GM23248 (cell line): ENCODE measurements at regions not wholly inside any gene's neighbourhood (a gene's known extent, or its start where the extent isn't known, plus 50 kb on each side); places are given as distances from the start of the nearest gene placed in this dataset.

Experiments
- DNase-seq: peaks from one replicate; pipeline ENCODE4 v3.0.0-alpha.2; 2015
- H2AFZ ChIP-seq: fragments of 200-600 bp; sonication (generic); 2 replicates; pipeline ENCODE4 v1.6.1; 2016; ENCODE audit warnings: antibody characterized with exemption
- H3F3A ChIP-seq: fragments of 200-600 bp; sonication (generic); 2 replicates; pipeline ENCODE4 v1.6.1; 2016; ENCODE audit warnings: mild to moderate bottlenecking, antibody characterized with exemption, mixed run types; ENCODE audit not compliant: insufficient read depth
- H3K27ac ChIP-seq: fragments of 200-600 bp; sonication (generic); 2 replicates; pipeline ENCODE4 v1.5.1; 2016; ENCODE audit warnings: mild to moderate bottlenecking
- H3K27me3 ChIP-seq: fragments of 200-600 bp; sonication (generic); replicated peaks from 2 replicates; pipeline ENCODE4 v1.6.1; 2016; ENCODE audit warnings: mild to moderate bottlenecking; ENCODE audit not compliant: insufficient read depth
- H3K36me3 ChIP-seq: fragments of 200-600 bp; sonication (generic); 2 replicates; pipeline ENCODE4 v1.6.1; 2016; ENCODE audit warnings: low read depth, mild to moderate bottlenecking
- H3K4me1 ChIP-seq: fragments of 200-600 bp; sonication (generic); 2 replicates; pipeline ENCODE4 v1.6.1; 2016; ENCODE audit warnings: mild to moderate bottlenecking; ENCODE audit not compliant: insufficient read depth
- H3K4me2 ChIP-seq: fragments of 200-600 bp; sonication (generic); one replicate; pipeline ENCODE4 v1.6.1; 2016; ENCODE audit warnings: mild to moderate bottlenecking; ENCODE audit not compliant: unreplicated experiment
- H3K4me3 ChIP-seq: fragments of 200-600 bp; sonication (generic); 2 replicates; pipeline ENCODE4 v1.5.1; 2016; ENCODE audit warnings: mild to moderate bottlenecking
- H3K79me2 ChIP-seq: fragments of 200-600 bp; sonication (generic); 2 replicates; pipeline ENCODE4 v1.6.1; 2016; ENCODE audit warnings: mild to moderate bottlenecking; ENCODE audit not compliant: insufficient read depth
- H3K9ac ChIP-seq: fragments of 200-600 bp; sonication (generic); 2 replicates; pipeline ENCODE4 v1.6.1; 2016; ENCODE audit warnings: mild to moderate bottlenecking
- H3K9me2 ChIP-seq: fragments of 200-600 bp; sonication (generic); 2 replicates; pipeline ENCODE4 v1.6.1; 2016; ENCODE audit warnings: mixed run types, mild to moderate bottlenecking, moderate library complexity; ENCODE audit not compliant: insufficient read depth
- H3K9me3 ChIP-seq: fragments of 200-600 bp; sonication (generic); one replicate; pipeline ENCODE4 v1.6.1; 2017; ENCODE audit warnings: low read depth
- H4K20me1 ChIP-seq: fragments of 200-600 bp; sonication (generic); 2 replicates; pipeline ENCODE4 v1.6.0; 2016; ENCODE audit not compliant: insufficient read depth
- EZH2 ChIP-seq: fragments of 200-600 bp; sonication (generic); IDR thresholded peaks from 2 replicates; pipeline ENCODE4 v1.6.1; 2018; ENCODE audit warnings: antibody characterized with exemption, mild to moderate bottlenecking; ENCODE audit not compliant: insufficient read depth, poor library complexity, severe bottlenecking
- EZH2phosphoT487 ChIP-seq: fragments of 200-600 bp; sonication (generic); IDR thresholded peaks from 2 replicates; pipeline ENCODE4 v1.6.1; 2018; ENCODE audit warnings: antibody characterized with exemption, moderate library complexity, mild to moderate bottlenecking, low read depth; ENCODE audit not compliant: insufficient read depth
- WGBS, 2 experiments: methylation state at CpG; one replicate each; pipeline ENCODE4 v1.1.6; 2015 to 2017; ENCODE audit warnings: low lambda C conversion rate in 2 of 2, low coverage in 1 of 2; ENCODE audit errors: missing lambda C conversion rate in 2 of 2; 5-methylcytosine and 5-hydroxymethylcytosine counted together
- in situ Hi-C: fragments of 300-500 bp; cut with MboI; formaldehyde crosslinking; loops from 2 replicates; pipeline ENCODE4 v1.15.0; 2020

GRCh38 chr4:24044610-24045589, 155.1 kb upstream of the PPARGC1A start:
- Histone ChIP-seq H3K4me2 (no peak overlapping the region), H4K20me1 (no peaks in the 10 kb centered on the region), H3K9ac (no peak overlapping the region), H3K9me3 (no peaks in the 10 kb centered on the region), H3K27me3 (no peaks in the 10 kb centered on the region), H3K4me1 (peaks cover 19% of the 10 kb centered on the region), H3K79me2 (no peaks in the 10 kb centered on the region), H2AFZ (no peak overlapping the region), H3K9me2 (no peaks in the 10 kb centered on the region), H3K4me3 (no peak overlapping the region), H3K36me3 (no peaks in the 10 kb centered on the region), H3K27ac (no peak overlapping the region), H3F3A (peaks cover 13% of the 10 kb centered on the region; the same call in 1 of the 2 replicates)
- TF ChIP-seq EZH2phosphoT487 = no peak
- TF ChIP-seq EZH2 = no peak
- in situ Hi-C loops = no loop called here
- no peak for DNase-seq
- 87 to 95% methylated on average over 5 of the region's 5 CpGs for WGBS, 2 experiments

GRCh38 chr4:24042094-24042493, 152.2 kb upstream of the PPARGC1A start:
- peak; percentile 79 for DNase-seq
- no peaks in the 10 kb centered on the region for H3K79me2 ChIP-seq
- no peaks in the 10 kb centered on the region for H4K20me1 ChIP-seq
- H3K4me2 ChIP-seq = peak overlapping the region; percentile 21
- TF ChIP-seq EZH2phosphoT487 (no peak), EZH2 (no peak)
- 0 out of 2 replicates have a peak overlapping the region, but pooled peaks have one; percentile 10 for H3K27ac ChIP-seq
- no peaks in the 10 kb centered on the region for H3K27me3 ChIP-seq
- no peak overlapping the region for H3K9ac ChIP-seq
- H3K4me1 ChIP-seq = peaks cover 19% of the 10 kb centered on the region
- H3K9me2 ChIP-seq = no peaks in the 10 kb centered on the region
- no peak overlapping the region for H2AFZ ChIP-seq
- H3K4me3 ChIP-seq = no peak overlapping the region
- 5 to 10% methylated on average over 1 of the region's 1 CpG for WGBS, 2 experiments
- peaks cover 13% of the 10 kb centered on the region; the same call in 1 of the 2 replicates for H3F3A ChIP-seq
- H3K36me3 ChIP-seq = no peaks in the 10 kb centered on the region
- in situ Hi-C loops = no loop called here
- H3K9me3 ChIP-seq = no peaks in the 10 kb centered on the region

- no peaks in the 10 kb centered on the region for H3K9me2 ChIP-seq
- H3F3A ChIP-seq = peaks cover 13% of the 10 kb centered on the region; the same call in 1 of the 2 replicates
- no peak overlapping the region for H3K9ac ChIP-seq
- no peak for DNase-seq
- H4K20me1 ChIP-seq = no peaks in the 10 kb centered on the region
- H3K4me2 ChIP-seq = no peak overlapping the region
- in situ Hi-C loops = no loop called here
- H3K27ac ChIP-seq = no peak overlapping the region
- no peaks in the 10 kb centered on the region for H3K9me3 ChIP-seq
- 36 to 51% methylated on average over 3 of the region's 3 CpGs for WGBS, 2 experiments
- H3K36me3 ChIP-seq = no peaks in the 10 kb centered on the region
- H3K4me1 ChIP-seq = peaks cover 19% of the 10 kb centered on the region
- H3K79me2 ChIP-seq = no peaks in the 10 kb centered on the region
- TF ChIP-seq EZH2 = no peak
- no peak for TF ChIP-seq EZH2phosphoT487
- H3K27me3 ChIP-seq = no peaks in the 10 kb centered on the region
- H3K4me3 ChIP-seq = no peak overlapping the region
- H2AFZ ChIP-seq = no peak overlapping the region
These were observed 151.0 kb upstream of the PPARGC1A start for GRCh38 chr4:24040811-24041210.

- H3K4me2 ChIP-seq = no peak overlapping the region
- 73 to 77% methylated on average over 5 of the region's 5 CpGs for WGBS, 2 experiments
- H3K9ac ChIP-seq = no peak overlapping the region
- H3K36me3 ChIP-seq = no peaks in the 10 kb centered on the region
- no peaks in the 10 kb centered on the region for H3K4me1 ChIP-seq
- H3K27ac ChIP-seq = no peak overlapping the region
- TF ChIP-seq EZH2 (no peak), EZH2phosphoT487 (no peak)
- no peaks in the 10 kb centered on the region for H3F3A ChIP-seq
- H4K20me1 ChIP-seq = no peaks in the 10 kb centered on the region
- no peaks in the 10 kb centered on the region for H3K79me2 ChIP-seq
- H3K9me2 ChIP-seq = no peaks in the 10 kb centered on the region
- no peak for DNase-seq
- in situ Hi-C loops = no loop called here
- no peak overlapping the region for H2AFZ ChIP-seq
- no peaks in the 10 kb centered on the region for H3K9me3 ChIP-seq
- no peaks in the 10 kb centered on the region for H3K27me3 ChIP-seq
- no peak overlapping the region for H3K4me3 ChIP-seq
These were observed 143.8 kb upstream of the PPARGC1A start for GRCh38 chr4:24033626-24034025.
